MCF 10A (cell line): ENCODE measurements at regions not wholly inside any gene's neighbourhood (a gene's known extent, or its start where the extent isn't known, plus 50 kb on each side); places are given as distances from the start of the nearest gene placed in this dataset.

Experiments used
- BruUV-seq: library from RNA; stranded (reverse); fragments of 400-500 nt; replicated peaks from 2 replicates; lab custom pipeline; 2021; lab: Mats Ljungman, UMichigan
- CTCF ChIA-PET: fragments of 300-600 bp; sonication (Branson Sonifier 250); formaldehyde crosslinking; extraction: SDS; loops from one replicate; lab custom pipeline; 2021; ENCODE audit warnings: antibody characterized with exemption, inconsistent platforms; lab: Yijun Ruan, JAX
- POLR2A ChIA-PET: fragments of 300-600, 350-650 bp; sonication (Branson Sonifier 250); formaldehyde crosslinking; extraction: SDS; loops from one replicate; lab custom pipeline; 2020; ENCODE audit warnings: antibody characterized with exemption, inconsistent platforms; lab: Yijun Ruan, JAX
- DNase-seq: peaks from one replicate; pipeline ENCODE4 v3.0.0-alpha.2; 2018; ENCODE audit not compliant: unreplicated experiment
- H3K27ac Mint-ChIP-seq: one replicate; pipeline ENCODE4 v1.8.0; 2022; ENCODE audit warnings: mild to moderate bottlenecking, low read depth, mixed read lengths; ENCODE audit not compliant: unreplicated experiment
- H3K27me3 Mint-ChIP-seq: one replicate; pipeline ENCODE4 v1.8.0; 2022; ENCODE audit warnings: mixed read lengths; ENCODE audit not compliant: insufficient read depth, unreplicated experiment
- H3K36me3 Mint-ChIP-seq: one replicate; pipeline ENCODE4 v1.8.0; 2022; ENCODE audit warnings: mild to moderate bottlenecking, moderate library complexity, mixed read lengths; ENCODE audit not compliant: insufficient read depth, unreplicated experiment
- H3K4me1 Mint-ChIP-seq: one replicate; pipeline ENCODE4 v1.8.0; 2022; ENCODE audit warnings: mixed read lengths; ENCODE audit not compliant: insufficient read depth, unreplicated experiment
- H3K4me3 Mint-ChIP-seq: one replicate; pipeline ENCODE4 v1.8.0; 2022; ENCODE audit warnings: mild to moderate bottlenecking, moderate library complexity, mixed read lengths; ENCODE audit not compliant: unreplicated experiment
- H3K9me3 Mint-ChIP-seq: one replicate; pipeline ENCODE4 v1.8.0; 2022; ENCODE audit warnings: mixed read lengths; ENCODE audit not compliant: unreplicated experiment
- CTCF ChIP-seq: fragments of 200-600 bp; IDR thresholded peaks from one replicate; pipeline ENCODE4 v1.8.0; 2022; ENCODE audit warnings: antibody characterized with exemption, mild to moderate bottlenecking; ENCODE audit not compliant: unreplicated experiment
- intact Hi-C: fragments of 100-400 bp; cut with micrococcal nuclease; formaldehyde crosslinking; loops from 2 replicates; pipeline ENCODE4 v1.14.1; 2022

GRCh38 chr4:114754616-114755015, 156.0 kb downstream of the UGT8 start:
- POLR2A ChIA-PET = no interaction called here

GRCh38 chr4:114758066-114758465, 159.5 kb downstream of the UGT8 start:
- TF ChIP-seq CTCF = no peak
- Mint-ChIP-seq H3K9me3 (no peaks in the 10 kb centered on the region), H3K27me3 (peaks cover 50% of the 10 kb centered on the region), H3K4me3 (no peak overlapping the region), H3K4me1 (no peaks in the 10 kb centered on the region), H3K27ac (no peak overlapping the region), H3K36me3 (no peaks in the 10 kb centered on the region)
- CTCF ChIA-PET = no interaction called here
- no TSS peak for BruUV-seq
- DNase-seq = no peak
- POLR2A ChIA-PET = no interaction called here
- intact Hi-C loops = no loop called here

More at GRCh38 chr4:114754616-114755015, 156.0 kb downstream of the UGT8 start:
- H3K9me3 Mint-ChIP-seq = no peaks in the 10 kb centered on the region
- no TSS peak for BruUV-seq
- no peak overlapping the region for H3K27ac Mint-ChIP-seq
- CTCF ChIA-PET = interaction anchor here (0.6 to 1.3 kb wide), 2 partner anchors 27 to 1050 kb away, joined by 3 to 7 read pairs; no protein-coding TSS in a partner anchor
- no peak for DNase-seq
- H3K27me3 Mint-ChIP-seq = peaks cover 33% of the 10 kb centered on the region
- H3K36me3 Mint-ChIP-seq = no peaks in the 10 kb centered on the region
- intact Hi-C loops = no loop called here
- H3K4me3 Mint-ChIP-seq = no peak overlapping the region
- no peak for TF ChIP-seq CTCF
- no peaks in the 10 kb centered on the region for H3K4me1 Mint-ChIP-seq

GRCh38 chr4:114768501-114768900, 169.9 kb downstream of the UGT8 start:
- ChIA-PET CTCF (no interaction called here), POLR2A (no interaction called here)
- TF ChIP-seq CTCF = no peak
- no peak overlapping the region for H3K27ac Mint-ChIP-seq
- H3K9me3 Mint-ChIP-seq = no peaks in the 10 kb centered on the region
- H3K4me1 Mint-ChIP-seq = no peaks in the 10 kb centered on the region
- no peaks in the 10 kb centered on the region for H3K36me3 Mint-ChIP-seq
- H3K27me3 Mint-ChIP-seq = no peaks in the 10 kb centered on the region
- intact Hi-C loops = no loop called here
- BruUV-seq = no TSS peak
- no peak for DNase-seq
- no peak overlapping the region for H3K4me3 Mint-ChIP-seq

- Mint-ChIP-seq H3K4me1 (no peaks in the 10 kb centered on the region), H3K4me3 (no peak overlapping the region), H3K36me3 (no peaks in the 10 kb centered on the region), H3K9me3 (no peaks in the 10 kb centered on the region), H3K27ac (no peak overlapping the region), H3K27me3 (peaks cover 6% of the 10 kb centered on the region)
- ChIA-PET CTCF (interaction anchor here (0.6 to 1.6 kb wide), 2 partner anchors 9 to 267 kb away, joined by 3 to 8 read pairs; no protein-coding TSS in a partner anchor), POLR2A (no interaction called here)
- no TSS peak for BruUV-seq
- intact Hi-C loops = no loop called here
- TF ChIP-seq CTCF = no peak
- DNase-seq = no peak
Observed at GRCh38 chr4:114770624-114771023, 172.0 kb downstream of the UGT8 start.
